Endothelial cell of hepatic sinusoid (primary cell): ENCODE measurements at regions not wholly inside any gene's neighbourhood (a gene's known extent, or its start where the extent isn't known, plus 50 kb on each side); places are given as distances from the start of the nearest gene placed in this dataset.
"Not testable (repeated sequence)": the region's sequence is repeated elsewhere in the genome, so short reads cannot be mapped to it uniquely, and the experiment has no call there.

Experiments
- in situ Hi-C: cut with HindIII; loops from 2 replicates; pipeline ENCODE4 v1.10.0; 2017; ENCODE audit warnings: low sequenced_read_pairs

DNA sequence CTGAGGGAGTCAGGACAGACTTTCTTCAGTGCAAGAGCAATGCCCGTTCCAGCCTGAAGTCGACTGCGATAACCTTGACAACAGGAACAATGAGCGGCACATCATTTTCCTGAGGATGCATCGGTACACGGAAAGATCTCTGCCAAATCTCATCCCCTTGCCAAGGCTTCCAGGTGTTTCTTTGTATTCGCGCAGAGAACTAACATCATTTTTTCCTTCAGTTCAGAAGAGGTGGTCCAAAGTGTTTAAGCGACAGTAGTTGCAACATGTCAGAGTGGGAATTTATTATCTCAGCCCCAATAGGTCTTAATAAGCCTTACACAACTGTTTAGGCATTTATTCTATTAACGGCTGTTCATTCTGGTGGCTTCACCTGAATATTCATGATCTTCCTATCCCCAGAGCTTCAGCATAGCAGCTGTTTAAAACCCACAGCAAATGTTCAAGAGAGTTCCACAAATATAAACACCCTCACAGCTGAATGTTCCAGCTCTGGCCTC, 129.7 kb upstream of the NFIA start:
- in situ Hi-C loops = no loop called here

DNA sequence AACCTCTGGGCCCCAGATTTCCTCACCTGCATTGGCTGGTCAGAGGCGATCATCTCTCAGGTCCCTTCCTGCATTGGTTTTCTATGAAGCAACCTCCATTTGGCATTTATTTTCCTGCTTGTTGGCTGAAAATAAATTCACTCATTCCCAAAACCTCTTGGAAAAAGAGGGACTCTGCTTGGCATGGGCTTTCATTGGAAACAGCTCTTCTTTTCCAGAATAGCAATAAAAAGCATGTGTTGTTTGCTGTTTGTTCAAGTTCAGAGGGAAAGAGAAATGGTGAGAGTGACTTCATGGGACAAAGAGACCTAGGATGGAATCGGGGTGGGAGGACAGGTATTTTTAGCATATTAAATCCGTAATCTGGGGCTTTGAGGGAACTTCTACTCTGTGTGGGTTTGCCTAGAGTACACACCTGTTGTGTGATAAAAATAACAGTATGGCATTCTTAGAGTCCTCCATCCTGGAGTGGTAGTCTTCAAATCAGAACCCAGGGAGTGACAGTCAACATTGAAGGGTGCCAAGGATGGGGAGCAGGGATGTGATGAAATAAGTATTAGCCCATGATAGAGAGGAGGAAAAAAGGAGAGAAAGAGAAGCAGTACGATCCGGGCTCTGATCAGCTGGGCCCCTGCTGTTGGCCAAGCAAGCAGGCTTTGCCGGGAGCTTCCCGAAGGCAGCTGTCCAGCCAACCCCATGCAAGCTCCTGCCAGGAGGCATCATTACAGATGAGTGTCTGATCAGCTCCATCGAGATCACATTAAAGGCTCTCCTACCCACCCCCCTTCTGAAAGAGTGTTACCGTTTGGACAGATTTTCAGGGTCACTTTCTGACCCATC, 131.9 kb upstream of the NFIA start:
- in situ Hi-C loops = no loop called here

DNA sequence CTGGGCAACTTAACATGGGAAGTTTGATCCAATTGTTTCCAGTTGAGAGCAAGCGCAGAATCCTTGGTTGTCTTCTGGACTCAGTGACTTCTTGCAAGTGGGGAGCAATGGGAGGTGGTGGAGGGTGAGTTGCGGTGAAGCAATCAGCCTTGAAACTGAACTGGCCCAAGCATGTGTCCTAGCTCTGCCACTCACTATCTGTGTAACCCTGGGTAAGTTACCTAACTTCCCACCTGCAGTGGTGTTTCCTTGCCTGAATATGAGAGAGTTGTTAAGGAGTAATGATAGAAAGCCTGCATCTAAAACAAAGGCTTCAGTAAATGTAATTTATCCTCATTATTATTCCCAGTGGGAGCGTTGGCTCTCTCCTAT, 132.5 kb upstream of the NFIA start:
- in situ Hi-C loops = loop anchor here (5.0 kb wide), 1 partner anchor 57 kb away; no protein-coding TSS in a partner anchor

DNA sequence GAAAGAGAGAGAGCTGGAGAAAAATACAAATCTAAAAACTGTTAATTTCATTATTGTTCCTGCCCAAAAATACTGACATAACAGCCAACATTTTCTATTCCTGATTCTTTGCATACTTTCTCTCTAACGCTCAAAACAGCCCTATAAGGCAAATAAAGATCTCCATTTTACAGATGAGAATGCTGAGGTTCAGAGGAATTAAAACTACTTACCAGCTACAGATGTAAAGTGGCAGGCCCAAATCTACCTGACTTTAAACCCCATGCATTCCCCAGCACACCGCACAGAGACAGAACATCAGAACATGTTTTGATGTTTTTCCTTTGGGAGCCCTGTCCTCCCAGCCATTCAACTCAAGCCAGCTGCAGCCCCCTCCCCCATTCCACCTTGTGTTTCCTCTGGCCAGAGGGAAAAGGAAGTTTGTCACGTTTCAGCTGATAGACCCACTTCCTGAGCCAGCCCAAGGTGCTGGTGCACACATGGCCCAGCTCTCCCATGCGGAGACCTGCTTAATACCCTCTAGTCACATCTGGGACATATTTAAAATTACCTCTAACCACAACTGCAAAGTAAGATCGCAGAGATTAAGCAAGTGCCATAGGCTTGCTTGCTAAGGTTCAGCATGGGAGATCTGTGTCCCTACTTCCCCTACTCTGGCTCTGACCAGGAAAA, 133.1 kb upstream of the NFIA start:
- in situ Hi-C loops = loop anchor here (5.0 kb wide), 1 partner anchor 58 kb away; no protein-coding TSS in a partner anchor

DNA sequence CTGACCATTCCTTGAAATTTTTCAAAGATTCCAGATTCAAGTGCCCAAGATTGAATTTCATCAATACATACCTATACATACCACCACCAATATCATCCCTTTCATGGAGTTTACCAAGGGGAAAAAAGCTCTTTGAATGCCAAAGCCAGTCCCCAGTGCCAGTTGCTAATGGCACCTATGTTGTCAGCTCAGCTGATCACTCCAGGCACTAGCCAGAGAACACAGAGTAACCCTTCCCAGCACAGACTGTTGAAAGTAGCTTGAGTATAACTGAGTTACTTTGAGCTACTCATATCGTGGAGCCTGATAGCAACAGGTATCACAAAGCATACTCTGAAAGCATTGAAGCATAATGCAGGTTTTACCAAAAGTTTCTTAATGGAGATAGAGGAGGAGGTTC, 133.9 kb upstream of the NFIA start:
- in situ Hi-C loops = loop anchor here (5.0 kb wide), 1 partner anchor 59 kb away; no protein-coding TSS in a partner anchor

DNA sequence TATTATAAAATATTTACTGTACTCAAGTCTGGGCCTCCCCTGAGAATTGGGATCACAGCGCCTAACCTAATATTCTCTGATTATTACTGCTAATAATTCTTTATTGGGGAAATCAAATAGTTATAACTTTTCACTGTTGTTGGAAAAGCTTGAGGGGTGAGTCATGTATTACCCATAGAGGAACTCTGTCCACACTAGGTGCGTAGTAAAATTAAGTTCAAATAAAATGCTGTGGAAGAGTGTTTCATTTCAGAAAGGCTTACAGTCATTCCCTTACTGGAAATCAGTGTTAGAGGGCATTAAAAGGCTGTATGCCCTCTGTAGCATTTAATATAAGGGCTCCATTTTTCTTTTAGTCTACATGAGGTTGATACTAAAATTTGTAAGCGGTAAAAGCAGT, 135.0 kb upstream of the NFIA start:
- in situ Hi-C loops = loop anchor here (5.0 kb wide), 1 partner anchor 60 kb away; no protein-coding TSS in a partner anchor

DNA sequence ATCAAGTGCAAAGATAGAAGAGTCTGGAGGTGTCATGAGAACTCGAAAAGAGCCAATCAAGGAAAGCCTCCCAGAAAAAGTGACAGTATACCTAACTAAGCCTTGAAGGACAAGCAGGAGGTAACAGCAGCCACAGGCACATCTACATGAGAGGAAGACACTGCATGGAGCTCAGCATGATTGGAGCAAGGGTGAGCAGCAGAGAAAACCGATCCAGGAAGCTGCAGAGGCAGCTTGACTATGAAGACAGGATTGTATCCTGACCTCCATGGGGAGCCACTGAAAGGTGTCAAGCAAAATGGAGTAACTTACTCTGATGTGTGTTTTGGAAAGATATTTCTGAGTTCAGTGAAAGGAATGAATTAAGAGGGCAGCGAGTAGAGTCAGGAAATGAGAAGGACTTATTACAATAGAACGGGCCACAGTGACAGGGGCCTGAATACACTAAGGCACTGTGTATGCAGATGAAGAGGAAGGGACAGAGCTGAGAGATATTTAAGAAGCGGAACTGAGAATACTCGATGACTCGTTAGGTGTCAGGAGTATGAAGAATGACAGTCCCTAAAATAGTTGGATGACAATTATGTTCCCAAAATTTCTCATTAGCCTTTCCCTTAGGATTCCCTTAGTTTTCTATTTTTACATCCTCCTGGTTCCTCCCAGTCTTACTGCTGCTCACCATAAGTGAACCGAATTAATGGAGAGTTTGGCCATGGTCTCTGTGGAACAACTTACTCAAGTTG, 139.3 kb upstream of the NFIA start:
- in situ Hi-C loops = no loop called here

DNA sequence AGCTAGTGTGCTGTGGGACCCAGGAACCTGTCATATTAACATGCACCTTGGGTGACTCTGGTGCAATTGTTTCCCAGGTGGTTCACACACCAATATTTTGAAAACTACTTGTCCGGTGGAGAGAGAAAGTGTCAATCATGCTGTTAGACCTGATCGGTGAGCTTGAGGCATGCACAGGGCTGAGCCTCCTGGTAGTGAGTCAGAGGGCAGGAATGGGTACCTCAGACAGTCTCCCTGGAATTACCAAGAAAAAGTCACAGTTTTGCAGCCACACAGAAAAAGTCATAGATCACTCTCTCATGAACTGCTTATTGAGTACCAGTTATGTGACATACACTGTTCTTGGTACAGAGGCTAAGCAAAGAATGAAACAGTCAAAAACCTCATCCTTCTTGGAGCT, 140.1 kb upstream of the NFIA start:
- in situ Hi-C loops = no loop called here

DNA sequence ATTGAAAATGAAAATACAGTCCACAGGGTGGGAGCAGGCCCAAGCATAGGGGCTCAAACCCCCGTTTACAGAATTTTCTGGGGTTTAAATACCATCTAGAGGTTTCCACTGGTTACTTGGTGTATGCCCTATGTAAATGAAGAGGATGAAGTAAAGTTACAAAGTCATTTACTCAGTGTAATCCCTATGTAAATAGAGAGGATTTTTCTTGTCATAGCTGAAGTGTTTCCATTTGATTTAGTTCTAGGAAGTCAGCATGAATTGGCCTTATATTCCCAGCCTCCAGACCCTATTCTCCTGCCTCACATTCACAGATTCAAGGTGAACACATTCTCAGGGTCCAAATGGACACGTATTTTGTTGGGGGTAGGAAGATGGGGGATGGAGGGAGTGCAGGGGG, 141.7 kb upstream of the NFIA start:
- in situ Hi-C loops = not testable (repeated sequence)

DNA sequence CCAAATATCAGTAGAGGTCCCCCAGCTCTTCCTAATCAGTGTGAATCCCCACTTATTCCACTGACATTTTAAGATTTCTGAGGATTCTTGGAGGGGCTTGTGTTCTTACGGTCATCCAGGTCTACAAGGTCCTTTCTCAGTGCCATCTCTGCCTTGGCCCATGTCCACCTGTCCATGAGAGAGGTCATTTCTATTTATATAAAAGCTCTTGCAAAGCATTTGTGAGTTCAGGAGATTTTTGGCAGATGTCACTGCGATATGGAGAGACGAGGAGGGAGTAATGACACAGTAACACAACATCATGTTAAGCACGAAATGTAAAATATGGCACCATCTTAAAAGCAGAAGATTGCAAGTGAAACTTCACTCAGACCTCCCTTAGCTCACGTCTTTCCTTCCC, 144.6 kb upstream of the NFIA start:
- in situ Hi-C loops = no loop called here

DNA sequence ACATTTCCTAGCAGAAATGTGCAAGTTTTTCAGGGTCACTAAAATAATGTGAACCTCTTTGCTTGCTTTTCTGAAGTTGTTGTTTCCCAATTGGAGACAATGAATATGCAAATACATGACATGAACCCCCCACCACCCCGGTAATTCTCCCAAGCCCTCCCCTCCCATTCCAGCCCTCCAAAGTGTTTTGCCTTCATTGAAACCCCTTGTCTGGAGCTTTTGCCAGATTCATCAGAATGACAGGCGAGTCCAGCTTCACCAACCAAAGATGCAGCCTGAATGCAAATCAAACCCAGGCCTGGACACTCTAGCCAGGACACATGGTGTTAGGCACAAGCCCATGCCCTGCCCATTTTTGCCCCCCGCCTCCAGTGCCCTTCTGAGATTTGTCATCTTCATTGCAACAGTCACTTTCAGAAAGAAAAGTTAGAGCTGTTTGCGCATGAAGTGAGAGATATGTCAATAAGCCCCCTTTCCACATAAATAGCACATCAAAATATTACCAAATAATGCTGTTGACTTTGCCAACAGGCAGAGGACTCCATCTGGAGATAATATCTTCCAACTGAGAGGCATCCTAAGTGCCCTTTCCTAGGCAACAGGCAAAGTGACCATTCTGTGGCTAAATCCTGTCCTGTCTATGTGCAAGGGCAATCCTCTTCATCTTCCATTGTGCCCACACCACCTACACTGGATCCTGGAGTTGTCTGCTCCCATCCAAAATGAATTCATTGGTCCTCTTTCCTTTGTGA, 145.6 kb upstream of the NFIA start:
- in situ Hi-C loops = no loop called here

DNA sequence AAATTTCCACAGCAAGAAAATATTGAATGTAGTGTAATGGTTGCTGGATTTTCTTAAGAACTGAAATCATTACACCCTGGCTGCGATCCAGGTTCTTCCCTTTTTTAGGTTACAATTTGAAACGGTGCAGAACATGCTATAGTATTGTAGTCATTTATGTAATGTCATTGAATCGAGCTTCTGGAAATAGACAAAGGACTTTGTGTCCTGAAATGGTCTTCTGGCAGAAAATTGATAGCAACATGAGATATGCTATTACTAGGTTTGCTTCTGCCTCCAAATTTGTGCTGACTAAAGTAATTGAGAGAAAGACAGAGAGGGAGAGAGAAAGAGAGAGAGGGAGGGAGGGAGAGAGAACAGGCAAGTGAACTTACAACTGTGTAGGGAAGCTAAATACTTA, 146.2 kb upstream of the NFIA start:
- in situ Hi-C loops = no loop called here

DNA sequence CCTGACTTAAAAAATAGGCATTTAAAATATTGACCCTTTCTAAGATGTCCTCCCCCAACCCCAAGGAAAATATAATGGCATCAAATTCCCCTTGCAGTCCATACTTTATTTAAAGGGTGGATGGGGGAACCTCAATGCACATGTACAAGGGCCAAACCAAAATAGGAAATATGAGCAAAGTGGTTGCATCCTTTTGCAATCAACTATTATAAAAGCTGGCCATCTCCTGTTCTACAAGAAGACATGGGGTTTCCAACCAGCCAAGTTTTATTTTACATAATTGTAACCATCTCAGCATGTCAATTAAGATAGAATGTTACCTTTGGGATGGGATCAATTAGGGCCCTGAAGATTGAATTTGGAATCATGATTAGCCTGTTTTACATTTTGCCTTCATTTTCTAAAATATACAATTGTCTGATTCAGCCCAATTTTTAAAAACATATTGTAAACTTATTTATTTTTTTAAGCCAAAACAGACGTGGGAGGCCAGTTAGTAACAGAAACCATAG, 146.7 kb upstream of the NFIA start:
- in situ Hi-C loops = no loop called here

DNA sequence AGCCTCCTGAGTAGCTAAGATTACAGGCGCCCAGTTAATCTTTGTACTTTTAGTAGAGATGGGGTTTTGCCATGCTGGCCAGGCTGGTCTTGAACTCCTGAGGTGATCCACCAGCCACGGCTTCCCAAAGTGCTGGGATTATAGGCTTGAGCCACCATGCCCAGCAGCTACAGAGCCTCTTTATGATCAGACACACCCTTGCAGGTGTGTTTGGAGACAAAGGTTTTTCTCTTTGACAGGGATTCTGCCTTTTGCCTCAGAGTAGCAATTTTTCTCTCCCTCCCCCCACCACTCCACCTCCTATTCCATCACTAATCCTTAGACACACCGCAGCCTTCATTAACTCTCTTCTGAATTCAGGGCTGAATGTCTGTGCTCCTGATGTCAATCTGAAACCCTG, 152.2 kb upstream of the NFIA start:
- in situ Hi-C loops = no loop called here

DNA sequence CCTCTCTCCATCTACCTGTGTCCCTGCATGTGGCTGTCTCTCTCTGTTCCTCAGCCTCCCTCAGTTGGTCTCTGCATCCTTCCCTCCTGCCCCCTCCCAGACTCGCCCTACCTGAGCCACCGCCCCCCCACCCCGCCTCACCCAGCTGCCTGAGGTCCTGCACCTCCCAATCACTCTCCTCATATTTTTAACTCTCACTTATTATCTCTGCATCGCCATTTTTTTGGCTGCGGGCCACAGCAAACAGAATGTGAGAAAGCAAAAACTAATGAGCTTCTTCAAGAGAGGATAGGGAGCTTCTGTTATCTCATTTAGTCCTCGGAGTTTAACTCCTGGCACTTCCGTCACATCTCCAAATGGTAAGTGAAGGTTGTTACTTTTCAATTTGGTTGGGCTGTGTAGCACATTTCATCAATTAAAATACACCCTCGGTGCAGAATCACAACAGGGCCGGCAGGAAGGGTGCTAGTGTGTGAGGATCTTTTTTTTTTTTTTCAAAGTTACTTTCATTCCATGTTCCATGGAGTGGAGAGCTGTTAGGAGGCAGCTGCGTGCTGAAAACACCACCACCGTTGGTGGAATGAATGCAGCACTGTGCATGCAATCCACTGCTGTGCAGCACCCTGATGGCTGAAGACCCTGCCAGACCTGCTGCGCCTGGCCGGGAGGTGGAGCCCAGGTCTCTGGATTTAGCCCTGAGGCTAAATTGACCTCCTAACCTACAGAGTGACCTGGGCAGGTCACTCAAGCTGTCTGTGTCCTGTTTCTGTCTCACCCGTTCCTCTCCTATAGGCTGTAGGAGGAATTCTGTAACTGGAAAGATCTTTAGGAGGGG, 157.2 kb upstream of the NFIA start:
- in situ Hi-C loops = no loop called here

DNA sequence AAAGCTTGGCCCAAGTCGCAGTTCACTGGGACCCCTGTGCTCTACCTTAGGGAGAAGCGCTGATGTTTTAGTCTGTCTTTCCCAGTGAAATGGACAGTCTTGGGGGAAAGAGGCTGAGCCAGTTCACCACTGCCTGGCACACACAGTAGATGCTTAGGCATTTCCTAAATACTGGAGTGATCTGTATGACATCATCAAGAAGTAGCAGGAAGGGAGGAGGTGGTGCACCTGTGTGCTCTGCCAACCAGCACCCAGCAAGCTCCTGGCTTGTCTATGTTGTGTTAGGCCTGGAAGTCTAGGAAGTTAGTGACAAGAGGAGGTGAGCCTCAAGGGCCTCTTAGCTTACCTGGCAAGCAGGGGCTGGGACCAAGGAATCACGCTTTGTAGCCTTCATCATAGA, 158.2 kb upstream of the NFIA start:
- in situ Hi-C loops = no loop called here

DNA sequence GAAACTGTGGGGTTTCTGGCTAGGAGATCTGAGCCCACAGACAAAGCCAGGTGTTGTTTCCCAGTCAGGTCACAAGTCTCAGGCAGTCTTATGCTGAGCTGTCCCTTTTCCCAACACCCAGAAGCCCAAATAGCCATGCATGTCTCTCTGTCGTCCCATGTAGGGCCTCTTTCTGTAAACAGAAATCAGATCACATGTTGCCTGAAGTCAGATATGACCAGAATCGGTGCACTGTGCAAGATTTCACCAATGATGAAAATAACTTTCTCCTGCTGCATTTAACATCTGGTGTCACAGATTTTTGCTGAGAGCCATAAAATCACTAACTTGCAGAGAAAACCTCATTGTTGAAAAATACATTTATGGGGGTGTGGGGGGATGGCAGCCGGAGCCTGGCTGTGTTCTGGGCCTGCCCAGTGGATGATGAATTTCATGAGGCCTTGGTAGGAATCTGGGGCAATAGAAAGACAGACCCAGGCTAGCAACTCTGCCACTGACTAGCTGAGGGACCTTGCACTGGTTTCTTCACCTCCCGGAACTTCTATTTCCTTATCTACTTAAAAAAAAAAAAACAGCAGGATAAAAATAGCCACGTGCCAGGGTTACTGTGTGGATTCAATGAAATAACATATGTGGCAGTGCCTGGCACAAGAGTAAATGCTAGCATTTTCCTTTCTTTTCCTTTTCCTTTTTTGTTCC, 158.8 kb upstream of the NFIA start:
- in situ Hi-C loops = no loop called here

DNA sequence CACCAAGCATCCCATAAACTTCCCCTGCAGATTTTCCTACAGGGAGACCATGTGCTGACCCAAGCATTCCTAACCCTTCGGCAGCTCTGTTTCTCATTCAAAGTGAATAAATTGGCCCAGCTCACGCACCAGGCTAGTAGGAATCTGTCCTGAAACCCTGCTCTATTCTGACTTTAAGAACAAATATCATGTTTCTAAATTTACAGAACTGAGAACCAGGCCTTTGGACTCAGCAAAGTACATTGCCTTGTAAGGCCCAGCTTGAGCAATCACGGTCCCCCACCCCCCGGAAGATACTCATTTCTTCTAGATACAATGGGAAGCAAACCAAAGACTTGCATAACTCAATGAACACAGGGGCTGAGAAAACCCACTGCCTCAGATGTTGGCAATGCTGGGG, 160.1 kb upstream of the NFIA start:
- in situ Hi-C loops = no loop called here

DNA sequence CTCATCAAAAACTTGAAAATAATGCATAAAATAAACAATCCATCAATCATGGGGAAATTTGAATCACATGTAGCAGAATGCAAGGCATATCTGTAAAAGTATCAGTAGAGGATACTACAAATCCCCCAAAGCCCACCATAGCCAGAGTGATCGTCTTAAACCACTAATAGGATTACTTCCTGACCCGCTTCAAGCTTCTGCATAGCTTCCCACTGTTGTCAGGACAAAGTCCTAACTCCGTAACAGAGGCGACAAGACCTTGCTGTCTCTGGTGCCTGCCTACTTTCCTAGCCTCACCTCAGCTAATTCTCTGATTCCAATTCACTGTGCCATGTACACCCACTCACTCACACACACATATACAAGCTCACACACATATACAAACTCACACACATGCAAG, 161.2 kb upstream of the NFIA start:
- in situ Hi-C loops = no loop called here
